OCI-LY1 (cell line): ENCODE measurements at regions not wholly inside any gene's neighbourhood (a gene's known extent, or its start where the extent isn't known, plus 50 kb on each side); places are given as distances from the start of the nearest gene placed in this dataset.

Experiments used
- CTCF ChIP-seq: fragments of 200-600 bp; sonication (generic), shearing (Covaris generic); IDR thresholded peaks from 2 replicates; pipeline ENCODE4 v1.5.1; 2017; ENCODE audit warnings: mild to moderate bottlenecking, antibody characterized with exemption, low read length, moderate library complexity, mixed read lengths
- EZH2 ChIP-seq: fragments of 200-600 bp; sonication (generic), shearing (Covaris generic); IDR thresholded peaks from 2 replicates; pipeline ENCODE4 v1.8.0; 2017; ENCODE audit warnings: borderline replicate concordance, mixed run types, mild to moderate bottlenecking, antibody characterized with exemption, low read length, moderate library complexity, mixed read lengths

- TF ChIP-seq EZH2 (no peak), CTCF (no peak)
Observed at GRCh38 chr4:16959305-16959704, 60.9 kb upstream of the LDB2 start.
